GM19438 (cell line): ENCODE measurements at regions not wholly inside any gene's neighbourhood (a gene's known extent, or its start where the extent isn't known, plus 50 kb on each side); places are given as distances from the start of the nearest gene placed in this dataset.

Source experiments
- ATAC-seq: cut with Tn5 transposase; IDR thresholded peaks from one replicate; pipeline ENCODE4 v1.9.1; 2021; ENCODE audit warnings: low read depth; ENCODE audit not compliant: unreplicated experiment

DNA sequence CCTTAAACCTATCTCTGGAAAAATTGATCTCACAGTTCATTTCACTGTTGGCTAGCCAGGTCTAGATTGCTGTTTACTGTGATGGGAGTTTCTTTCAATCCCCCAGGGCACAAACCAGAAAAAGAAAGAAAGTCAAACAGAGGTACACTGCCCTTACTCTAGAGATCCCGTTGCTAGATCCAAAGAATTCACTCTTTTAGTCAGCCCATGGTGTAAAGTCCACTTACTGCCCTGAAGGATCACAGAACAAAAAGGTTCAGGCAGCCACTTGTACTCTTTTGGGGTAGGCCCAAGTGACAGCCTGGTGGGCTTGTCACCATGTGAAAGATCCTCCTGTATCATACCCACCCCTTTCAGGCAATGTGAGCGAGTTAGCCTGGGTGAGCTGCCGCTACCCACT is 162.6 kb upstream of the CCDC179 start:
- ATAC-seq, result no peak

DNA sequence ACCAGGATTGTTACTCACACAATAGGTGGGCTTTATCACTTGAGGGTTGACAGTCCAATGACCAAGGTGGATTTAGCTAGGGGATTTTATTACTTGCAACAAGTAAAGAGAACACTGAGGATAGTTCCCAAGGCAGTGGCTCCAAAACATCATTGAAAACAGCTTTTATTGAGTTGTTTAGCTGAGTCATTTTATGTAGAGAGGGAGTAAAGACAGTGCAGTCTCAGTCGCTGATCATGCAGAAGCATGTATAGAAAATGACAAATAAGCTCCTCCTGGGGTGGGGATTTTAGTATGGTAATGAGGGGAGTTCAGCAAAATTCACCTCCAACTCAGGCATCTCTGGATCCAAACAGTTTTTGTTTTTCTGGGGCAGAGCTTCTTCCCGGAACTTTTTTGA is 163.0 kb upstream of the CCDC179 start:
- ATAC-seq, result no peak

DNA sequence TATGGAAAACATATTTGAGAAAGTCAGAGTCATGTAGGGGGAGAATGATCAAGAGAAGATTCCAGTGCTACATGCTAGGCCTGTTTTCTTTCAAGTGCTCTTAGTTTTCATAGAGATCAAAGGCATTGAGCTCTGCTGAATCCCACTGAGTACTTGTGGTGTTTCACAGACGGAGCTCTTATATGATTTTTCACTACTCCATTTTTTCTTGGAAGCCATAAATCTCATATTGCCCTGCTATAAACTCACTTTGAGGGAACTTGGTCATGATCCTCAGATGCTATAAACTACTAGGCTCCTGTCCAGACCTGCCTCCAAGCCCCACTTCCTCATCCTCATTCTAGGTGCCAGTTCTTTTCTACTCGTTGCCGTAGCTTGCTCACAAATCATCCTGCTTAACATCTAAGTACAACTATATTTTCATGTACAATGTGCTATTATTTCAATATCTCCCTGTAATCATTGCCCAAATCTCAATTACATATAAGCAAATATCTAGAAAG is 180.8 kb upstream of the CCDC179 start:
- ATAC-seq, result no peak

DNA sequence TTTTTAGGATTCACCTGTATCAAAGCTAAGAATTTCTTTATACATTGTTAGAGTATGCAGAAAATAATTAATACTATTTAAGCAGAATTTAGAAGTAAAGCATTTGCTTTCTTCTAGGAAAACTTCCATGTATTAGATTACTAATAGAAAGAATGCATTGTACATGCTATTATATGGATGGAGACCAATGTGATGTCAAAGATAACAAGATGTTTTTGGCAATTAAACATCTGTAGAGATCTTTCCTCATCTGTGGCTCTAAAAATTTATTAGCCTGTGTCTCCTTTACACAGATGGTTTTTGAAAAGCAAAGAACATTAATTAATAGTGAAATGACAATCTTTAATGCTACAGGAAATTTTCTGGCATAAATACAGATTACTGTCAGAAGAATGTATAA is 198.4 kb upstream of the CCDC179 start:
- ATAC-seq, result no peak

DNA sequence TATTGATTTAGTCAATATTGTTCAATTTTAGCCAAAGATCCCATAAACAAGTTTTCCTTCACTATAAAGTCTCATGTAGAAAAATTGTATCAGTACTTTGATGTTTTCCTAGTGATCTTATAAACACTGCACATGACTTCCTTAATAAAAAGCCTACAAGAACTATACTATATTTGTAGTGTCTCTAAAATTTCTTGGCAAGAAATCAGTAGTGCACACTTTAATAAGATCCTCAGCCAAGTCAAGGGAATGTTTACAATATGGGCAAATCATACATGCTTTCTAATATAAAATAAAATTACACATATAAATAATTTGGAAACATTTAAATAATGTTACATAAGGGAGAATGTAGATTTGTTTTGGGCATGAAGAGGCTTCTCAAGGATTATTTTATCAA is 203.0 kb upstream of the CCDC179 start:
- no peak for ATAC-seq

DNA sequence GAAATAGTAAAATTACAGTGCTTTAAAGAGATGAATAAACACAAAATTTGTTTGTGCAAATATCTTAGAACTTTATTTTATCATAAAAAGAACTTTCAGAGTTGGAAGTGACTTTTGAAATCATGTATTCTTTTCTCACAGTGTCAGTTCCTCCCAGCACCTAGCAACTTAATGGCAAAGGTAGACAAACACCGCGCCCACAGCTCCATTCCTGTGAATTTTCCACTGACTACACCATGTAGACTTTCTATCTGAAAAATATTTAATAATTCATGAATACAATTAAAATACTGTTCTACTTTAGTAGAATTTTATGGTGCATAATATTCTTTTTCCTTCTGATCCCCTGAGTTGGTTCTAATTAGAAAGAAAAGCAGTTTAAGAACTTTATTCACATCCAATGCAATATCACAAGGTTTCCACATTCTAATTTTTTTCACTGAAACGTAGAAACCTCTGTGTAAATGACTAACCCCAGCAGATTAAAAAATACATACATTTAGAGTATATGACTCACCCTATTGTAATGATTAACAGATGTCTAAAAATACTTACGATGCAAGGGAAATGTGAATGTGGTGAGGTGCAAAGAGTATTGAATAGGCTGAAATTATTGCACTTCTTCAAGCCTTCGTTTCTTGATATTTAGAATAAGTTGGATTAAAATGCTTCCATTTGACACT is 218.2 kb upstream of the CCDC179 start:
- peak; percentile 83 for ATAC-seq

DNA sequence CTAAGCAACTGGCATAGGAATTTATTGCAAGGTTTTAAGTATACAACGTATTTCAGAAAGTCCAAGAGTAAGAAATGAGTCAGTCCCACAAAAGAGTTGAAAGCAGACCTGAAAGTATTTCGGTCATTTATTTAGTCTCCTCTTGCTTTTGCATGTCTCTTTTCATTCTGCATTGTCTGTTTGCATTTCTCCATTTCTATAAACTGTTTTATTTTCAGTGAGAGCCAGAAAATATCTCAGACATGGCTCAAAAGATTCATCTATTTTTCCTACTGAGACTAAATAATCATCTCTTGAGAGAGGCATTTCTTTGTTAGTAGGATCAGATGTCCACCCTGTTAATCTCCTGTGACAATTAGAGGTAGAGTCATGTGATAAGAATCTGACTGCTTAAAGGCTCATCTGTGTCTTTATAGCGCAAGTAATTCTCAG is 219.1 kb upstream of the CCDC179 start:
- peak; percentile 81 for ATAC-seq

DNA sequence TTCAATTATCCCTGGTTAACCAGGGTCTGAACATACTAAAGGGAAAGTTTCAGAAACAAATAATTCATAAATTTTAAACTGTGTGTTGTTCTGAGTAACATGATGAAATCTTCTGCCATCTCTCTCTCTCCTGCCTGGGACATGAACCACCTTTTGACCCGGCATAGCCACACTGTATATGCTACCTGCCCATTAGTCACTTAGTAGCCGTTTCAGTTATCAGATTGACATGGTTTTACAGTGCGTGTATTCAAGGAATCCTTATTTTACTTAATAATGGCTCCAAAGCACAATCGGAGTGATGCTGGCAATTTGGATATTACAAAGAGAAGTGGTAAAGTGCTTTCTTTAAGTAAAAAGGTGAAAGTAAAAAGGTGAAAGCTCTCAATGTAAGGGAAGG is 227.1 kb upstream of the CCDC179 start:
- no peak for ATAC-seq

DNA sequence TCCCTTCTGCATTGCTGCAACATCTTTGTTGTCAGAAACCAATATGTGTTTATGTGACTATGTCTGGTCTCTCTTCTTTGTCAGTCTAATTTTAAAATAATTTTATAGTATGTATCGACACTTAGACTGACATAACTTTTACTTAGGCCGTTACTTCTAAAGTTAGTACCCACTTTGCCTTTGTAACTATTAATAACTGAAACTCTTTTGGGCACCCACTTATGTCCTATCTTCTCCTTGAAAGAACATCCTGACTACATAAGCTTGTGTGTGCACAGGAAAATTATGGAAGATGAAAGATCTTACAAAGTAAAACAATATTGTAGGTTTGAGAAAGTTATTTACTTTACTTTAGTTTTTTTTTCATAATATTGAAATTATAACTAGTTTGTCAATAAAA is 230.4 kb upstream of the CCDC179 start:
- ATAC-seq, result no peak

DNA sequence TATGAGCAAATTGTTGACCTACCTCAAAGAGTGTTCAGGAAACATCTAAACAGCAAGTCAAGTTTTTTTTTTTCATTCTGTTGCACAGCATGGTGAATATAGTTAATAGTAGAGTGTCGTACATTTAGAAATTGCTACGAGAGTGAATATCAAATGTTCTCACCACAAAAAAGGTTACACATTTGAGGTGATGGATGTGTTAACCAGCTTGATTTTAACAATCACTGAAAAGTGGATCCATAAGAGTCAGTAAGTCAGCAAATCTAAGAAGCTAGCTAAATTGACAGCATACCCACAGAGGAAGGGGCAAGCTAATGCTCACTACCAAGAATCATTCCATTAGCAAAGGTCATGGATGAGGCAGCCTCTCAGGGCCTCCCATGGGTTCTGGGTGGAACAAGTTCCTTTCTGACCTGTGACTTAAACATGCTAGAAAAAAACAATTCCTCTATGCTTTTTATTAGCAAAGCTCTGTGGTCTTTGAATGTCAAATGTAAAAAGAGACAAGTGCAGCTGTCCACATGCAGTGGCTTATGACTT is 235.4 kb upstream of the CCDC179 start:
- ATAC-seq, result no peak

DNA sequence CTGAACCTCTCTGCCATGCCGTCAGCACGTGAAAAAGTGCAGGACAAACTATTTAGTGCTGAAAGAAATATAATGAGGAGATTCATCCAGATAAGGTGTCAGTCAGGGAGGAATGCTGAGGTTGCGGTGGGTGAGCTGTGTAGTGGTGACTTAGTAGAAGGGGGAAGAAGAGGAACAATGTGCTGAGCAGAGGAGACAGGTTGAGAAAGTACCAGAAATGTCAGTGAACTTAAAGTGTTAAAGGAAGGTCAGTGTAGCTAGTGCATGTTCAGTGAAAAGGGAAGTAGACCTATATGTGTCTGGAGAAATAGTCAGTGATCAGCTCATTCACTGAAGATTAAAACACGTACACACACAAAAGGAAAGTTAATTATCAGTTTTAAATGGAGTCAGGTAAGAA is 237.6 kb upstream of the CCDC179 start:
- peak; percentile 65 for ATAC-seq

DNA sequence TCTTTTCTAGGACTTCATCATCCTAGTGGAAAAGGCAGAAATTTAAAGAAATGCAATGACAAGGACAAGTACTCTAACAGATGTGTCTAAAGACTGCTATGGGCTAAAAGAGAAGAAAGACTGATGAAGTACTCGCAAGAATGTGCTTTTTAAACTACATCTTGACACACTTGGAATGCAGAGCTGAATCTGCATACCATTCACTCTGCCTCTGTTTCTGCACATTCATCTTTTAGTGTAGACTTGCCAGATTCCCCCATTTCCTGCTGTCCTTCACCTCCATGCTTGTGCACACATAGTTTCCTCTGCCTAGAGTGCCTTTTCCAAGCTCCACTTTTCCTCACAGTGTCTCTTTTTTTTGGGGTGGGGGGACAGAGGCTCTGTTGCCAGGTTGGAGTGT is 239.0 kb upstream of the CCDC179 start:
- ATAC-seq, result no peak

DNA sequence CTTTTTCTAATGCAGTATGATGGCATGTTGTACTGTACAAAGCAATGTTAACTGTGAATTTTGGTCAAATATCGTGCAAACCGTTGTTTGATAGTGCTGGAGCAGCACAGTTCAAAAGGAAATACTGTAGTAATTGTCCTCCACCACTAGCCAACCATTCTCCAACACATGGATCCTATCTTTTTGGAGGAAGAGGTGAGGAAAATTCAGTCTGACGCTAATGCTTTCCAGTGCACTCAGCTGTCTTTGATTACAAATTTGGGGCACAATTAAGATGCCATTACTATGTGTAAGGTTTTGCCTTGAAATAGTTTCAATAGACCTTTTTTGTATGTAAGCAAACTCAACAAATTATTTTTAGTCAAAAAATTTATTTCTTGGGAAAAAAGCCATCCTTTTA is 240.5 kb upstream of the CCDC179 start:
- ATAC-seq, result no peak

DNA sequence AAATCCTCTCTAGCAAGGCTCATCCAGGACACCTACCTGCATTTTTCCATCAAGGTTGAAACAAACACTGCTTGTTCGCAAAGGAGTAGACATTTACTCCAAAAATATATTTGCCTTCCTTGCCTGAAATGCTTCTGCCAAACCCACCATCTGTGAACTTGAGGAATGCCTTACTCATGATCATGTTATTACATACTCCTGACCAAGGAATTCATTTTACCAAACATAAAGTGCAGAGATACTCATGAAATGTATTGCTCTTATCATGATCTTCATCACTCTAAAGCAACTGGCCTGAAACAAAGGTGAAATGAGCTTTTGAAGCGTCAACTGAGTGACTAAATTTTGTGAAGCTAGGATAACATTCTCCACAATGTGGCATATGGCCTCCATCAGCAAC is 243.1 kb upstream of the CCDC179 start:
- ATAC-seq, result no peak

DNA sequence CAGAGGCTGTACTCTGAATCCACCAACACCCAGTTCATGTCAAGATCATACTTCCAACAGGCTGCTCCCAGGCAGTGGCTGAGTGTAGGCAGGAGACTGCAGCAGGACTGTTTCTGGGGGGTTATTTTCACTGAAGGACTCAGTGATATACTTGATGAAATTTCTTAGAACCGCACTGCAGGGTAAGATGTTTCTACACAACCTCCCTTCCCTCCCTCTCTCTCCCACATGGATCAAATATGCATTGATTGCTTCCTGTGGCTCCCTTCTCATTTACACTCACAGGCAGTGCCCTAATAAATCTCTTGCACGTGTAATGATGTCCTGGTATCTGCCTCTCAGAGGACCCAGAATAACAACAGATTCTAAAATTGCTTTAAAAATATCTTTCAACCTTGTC is 251.3 kb upstream of the CCDC179 start:
- ATAC-seq, result no peak

DNA sequence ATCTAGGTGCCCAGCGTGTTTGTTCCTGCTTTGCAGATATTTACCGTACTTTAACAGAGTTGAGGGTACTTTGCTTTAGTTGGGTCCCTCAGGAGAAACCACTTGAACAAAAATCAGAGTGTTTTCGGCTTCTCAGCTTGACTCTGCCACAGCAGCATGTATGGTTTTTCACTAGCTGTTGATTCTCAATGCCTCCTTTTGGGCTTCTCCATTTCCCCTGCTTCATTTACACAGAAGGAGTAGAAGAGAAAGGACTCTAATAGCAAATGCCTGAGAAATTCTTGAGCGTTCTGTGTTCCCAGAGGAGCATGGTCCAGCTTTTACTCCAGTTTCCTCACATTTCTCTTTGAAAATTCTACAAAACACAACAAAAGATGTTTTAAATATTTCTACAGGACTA is 252.1 kb upstream of the CCDC179 start:
- ATAC-seq, result no peak

DNA sequence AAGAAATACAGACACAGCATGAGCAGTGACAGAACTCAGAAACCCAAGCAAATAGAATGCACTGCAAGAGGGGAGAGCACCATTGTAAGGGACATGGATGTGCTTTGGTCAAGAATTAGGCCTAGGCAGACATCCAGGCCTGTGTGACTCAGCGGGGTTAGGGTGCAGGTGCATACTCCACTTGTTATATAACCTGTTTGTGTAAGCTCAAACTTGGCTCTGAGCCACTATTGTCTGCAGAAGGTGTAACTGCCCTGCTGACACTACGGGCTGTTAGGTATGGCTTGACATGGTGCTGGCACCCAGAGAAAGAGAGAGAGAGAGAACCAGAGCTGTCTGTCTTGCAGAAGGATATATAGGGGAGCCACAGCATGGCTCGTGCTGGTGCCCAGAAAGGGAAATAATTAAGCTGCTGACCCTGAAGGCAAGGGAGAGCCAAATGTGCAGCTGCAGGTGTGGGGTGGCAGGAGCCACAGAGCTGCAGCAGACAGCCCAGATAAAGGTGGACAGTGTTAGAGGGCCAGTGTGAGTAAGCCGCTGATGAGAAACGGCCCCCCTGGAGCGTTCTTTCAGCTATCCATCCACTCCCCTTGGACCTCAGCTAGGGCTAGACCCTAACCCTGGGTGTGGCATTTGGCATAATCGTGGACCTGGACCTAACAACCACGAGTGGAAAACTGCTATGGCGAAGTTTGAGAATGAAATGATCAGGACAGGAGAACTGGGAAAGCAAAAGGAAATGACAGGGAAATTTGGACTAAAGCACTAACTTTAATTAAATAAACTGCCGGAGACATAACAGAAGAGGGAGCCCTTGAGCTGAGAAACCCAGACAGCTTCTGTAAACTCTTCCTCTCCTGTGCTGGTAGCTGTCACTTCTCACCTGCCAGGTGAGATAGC is 253.0 kb upstream of the CCDC179 start:
- ATAC-seq, result no peak

DNA sequence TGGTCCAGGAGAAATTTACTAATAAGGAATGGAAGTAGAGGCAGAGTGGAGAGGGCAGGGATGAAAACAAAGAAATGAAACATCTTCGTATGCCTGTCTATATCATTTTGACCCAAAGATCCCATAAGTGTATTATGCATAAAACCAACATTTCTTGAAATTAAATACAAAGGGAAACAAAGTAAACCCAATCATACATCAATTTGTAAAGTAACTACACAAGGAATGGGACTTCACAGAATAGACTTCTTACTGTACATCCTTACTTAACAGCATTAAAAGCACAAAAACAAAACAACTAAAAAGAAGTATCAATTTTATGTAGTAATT is 253.6 kb upstream of the CCDC179 start:
- no peak for ATAC-seq

DNA sequence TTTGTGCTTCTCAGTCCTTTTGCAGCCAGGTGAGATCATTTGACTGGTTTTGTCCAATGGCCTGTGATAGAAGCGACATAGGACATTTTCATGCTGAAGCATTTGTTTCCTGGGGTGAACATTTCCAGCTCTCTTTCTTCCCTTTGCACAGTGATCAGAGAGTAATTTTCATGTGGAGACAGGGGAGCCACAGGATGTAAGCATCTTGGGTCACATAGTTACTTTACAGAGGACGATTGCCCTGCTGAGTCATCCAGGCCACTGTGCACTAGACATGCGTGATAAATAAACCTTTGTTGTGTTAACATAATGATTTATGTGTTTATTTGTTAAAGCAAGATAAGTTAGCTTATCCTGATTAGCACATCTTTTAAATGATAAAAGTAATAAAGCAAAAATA is 263.5 kb upstream of the CCDC179 start:
- ATAC-seq, result no peak

DNA sequence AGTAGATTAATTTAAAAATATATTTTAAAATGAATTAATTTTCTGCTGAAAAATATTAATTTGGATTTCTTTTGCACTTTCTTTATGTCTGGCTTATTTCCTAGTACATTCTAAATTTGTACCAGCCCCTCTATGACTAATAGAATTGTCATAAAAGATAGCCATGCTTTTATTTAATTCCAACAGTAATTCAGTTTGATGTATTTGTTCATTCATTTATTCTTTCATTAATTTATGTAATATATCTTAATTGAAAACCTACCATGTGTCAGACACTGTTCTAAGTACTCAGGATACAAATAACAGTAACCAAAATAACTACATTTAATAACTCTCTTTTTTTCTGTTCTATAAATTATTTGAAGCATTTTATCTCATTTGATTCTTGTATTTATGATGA is 264.0 kb upstream of the CCDC179 start:
- ATAC-seq, result no peak

DNA sequence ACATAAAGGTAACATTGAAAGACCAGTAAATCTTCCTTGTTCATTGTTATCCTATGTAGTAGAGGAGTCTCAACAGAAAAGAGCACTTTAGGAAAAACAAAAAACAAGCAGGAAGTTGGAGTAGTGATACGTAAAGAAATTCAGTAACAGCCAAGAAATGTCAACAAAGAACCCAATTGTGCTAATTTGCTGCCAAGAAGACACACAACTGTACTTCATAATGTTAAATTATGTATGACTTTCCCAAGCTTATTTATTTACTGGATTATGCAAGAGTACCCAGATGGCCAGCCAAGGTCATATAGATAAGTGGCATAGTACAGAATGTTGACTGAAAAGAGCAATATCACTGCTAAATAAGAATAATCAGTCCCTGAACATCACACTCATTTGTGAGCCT is 264.7 kb upstream of the CCDC179 start:
- ATAC-seq, result no peak

DNA sequence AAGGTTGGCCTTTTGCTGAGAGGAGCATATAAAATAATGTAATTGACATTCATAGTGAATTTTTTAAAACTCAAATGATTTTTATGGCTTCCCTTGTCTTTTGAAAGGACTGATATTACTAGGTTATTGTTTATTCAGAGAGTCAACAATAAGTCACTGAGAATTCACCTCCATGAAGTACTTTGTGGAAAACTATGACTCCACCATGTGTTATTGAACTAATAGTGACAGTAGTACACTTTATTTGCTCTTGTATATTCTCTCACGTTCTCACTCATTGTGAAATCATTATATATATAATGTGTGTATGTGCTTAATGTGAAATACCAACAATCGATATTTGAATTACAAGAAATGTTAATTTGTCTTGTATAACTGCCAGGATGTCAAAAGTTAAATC is 267.4 kb upstream of the CCDC179 start:
- no peak for ATAC-seq
